ENCODE measurements at regions not wholly inside any gene's neighbourhood (a gene's known extent, or its start where the extent isn't known, plus 50 kb on each side); places are given as distances from the start of the nearest gene placed in this dataset.
A peak's percentile ranks its signal among the peaks of the same experiment; 100 is the strongest.

DNA sequence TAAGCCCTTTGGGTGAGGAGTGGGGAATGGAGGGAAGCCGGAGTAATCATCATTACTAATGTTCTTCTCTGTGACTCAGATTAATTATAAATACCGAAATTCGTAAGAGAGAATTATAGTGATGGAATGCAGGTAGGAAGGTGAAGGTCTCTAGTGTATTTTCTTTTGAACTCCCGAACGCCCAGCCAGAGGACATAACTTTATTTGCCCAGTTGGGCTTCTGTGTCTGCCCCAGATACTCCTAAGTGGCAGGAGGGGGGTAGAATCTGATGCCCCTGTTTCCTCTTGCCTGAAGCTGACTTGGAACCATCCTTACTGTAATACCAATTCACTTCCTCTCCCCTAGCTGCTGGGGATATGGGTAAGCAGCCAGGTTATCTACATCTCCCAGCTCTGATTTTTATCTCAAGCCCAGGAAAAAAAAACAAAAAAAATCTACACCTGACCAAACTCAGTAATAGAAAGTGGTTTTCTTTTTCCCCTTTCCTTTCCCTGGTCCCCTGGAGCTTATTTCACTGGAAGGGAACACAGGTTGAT, 84.4 kb upstream of the CISTR start:
- DNase-seq (ENCODE audit: low read depth) = no peak

GRCh38 chr12:53838978-53839377, 87.2 kb upstream of the CISTR start:
- DNase-seq (ENCODE audit: low read depth) = no peak

DNA sequence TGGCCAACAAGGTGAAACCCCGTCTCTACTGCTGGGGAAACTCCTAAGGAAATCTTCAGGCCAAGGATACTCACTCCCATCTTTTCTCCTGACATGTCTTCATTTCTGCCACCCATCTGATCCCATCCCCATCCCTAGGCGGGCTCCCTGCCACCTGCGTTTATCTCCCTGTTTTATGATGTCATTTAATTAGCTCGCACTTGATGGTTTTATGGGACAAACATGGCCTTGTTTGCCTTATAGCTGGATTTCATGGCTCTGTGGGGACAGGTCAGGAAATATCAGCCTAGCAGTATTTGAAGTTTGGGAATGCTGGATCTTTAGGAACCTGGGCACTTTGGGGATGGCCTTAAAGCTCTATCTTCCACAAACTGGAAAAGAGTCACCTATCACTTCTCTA, 88.5 kb upstream of the CISTR start:
- no peak for DNase-seq (ENCODE audit: low read depth)

DNA sequence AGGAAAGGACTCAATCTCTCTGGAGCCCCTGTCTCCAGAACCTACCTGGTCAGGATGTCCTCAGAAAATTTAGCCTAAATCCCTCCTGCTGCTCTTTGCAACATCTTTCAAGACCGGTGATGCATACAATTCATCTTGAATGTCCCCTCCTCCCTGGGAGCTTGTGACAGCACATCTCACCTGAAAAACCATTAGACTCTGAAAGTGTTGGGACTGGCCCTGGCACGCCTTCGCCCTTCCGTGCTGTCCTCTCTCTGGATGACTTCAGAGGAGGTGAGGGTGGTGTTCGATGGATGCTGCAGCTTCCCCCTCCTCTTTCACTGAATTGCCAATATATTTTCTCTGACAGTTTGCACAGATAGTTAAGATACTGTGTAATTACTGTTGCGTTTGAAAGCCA, 90.9 kb upstream of the CISTR start:
- DNase-seq (ENCODE audit: low read depth) = no peak

GRCh38 chr12:53843545-53843944, 91.8 kb upstream of the CISTR start:
- DNase-seq (ENCODE audit: low read depth) = no peak

GRCh38 chr12:53844994-53845844, 93.4 kb upstream of the HOXC13 start:
- peak; percentile 33 for DNase-seq (ENCODE audit: low read depth)

- no peak for DNase-seq (ENCODE audit: low read depth)
Measured at GRCh38 chr12:53845932-53846331, 92.7 kb upstream of the HOXC13 start.

- DNase-seq (ENCODE audit: low read depth) = no peak
Measured at GRCh38 chr12:53849113-53849512, 89.5 kb upstream of the HOXC13 start.

- no peak for DNase-seq (ENCODE audit: low read depth)
Measured at GRCh38 chr12:53849656-53850055, 89.0 kb upstream of the HOXC13 start.

DNA sequence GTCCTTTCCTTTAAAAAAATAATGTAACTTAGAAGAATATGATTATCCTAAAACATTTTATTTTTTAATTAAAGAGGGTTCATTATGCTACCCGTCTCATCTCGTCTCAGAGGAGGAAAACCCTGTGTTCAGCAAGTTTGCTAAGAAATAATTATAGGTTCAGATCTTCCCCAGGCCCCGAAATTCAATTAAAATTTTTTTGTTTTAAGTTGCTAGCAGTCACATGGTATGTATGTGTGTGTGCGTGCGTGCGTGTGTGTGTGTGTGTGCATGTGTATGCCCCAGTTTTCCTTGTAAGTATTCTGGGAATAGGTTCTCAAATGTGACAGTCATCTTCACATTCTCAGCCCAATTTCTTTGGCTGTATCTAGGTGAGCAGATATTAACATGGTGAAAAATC, 86.6 kb upstream of the HOXC13 start:
- DNase-seq (ENCODE audit: low read depth) = no peak

DNA sequence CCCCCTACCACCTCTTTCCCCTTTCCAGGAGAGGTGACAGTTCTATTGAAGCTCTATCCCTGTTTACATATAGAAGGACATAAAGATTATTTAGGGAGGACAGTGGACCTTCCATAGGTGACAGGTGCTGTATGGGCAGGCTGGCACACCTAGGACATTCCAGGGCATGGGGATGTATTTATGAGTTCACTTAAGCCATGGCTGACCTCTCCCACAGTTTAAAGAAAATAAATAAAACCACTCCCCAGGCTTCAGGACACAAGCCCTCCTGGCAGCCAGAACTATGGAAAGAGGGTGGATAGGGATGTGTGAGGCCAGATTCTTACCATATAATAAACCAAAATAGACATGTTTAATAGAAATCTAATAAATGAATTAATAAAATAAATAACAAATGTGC, 85.6 kb upstream of the HOXC13 start:
- DNase-seq (ENCODE audit: low read depth) = no peak

DNA sequence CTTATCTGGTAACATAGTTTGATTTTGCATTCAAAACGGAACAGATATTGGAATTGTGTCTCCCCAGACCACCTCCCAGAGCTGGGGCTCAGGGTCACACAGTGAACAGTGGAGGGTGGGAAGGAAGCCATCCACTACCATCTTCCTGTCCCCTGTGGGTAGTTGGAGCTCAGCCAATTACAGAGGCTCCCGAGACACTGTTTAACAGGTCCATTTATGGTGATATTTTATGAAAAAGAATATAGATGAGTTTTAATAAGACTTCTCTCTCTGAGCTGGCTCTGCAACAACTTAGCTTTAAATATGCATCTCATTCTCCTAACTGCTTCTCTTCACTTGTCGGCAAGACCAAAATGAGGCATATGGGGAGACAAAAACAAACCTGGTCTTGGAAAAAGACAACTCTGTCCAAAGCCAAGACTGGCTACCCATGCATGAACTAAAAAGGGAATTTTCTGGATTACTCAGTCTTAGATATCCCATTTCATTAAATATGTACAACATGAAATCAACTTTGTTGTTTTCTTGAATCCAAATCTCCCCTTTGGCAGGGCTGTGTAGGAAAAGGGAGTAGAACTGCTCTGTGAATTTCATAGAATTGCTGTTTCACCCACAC, 83.8 kb upstream of the HOXC13 start:
- DNase-seq (ENCODE audit: low read depth) = no peak

DNA sequence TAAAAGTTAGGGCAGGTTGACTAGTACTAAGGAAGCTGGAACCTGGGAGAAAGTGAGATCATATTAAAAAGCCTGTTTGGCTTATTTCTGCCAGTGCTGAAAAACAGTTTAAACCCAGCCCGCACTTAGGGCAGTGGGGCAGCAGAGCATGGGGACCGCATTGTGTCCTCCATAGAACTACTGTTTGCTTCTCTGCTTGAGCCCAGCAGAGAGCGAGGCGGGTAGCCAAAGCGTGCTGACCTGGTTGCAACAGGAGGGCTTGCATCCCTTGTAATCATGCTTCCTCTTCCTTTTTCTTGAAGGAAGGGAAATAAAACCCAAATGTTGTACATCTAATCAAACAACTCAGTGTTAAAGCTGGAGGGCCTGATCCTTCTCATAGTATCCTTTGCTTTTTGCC, 82.5 kb upstream of the HOXC13 start:
- no peak for DNase-seq (ENCODE audit: low read depth)

GRCh38 chr12:53857666-53858065, 81.0 kb upstream of the HOXC13 start:
- no peak for DNase-seq (ENCODE audit: low read depth)

GRCh38 chr12:53860426-53861345, 77.9 kb upstream of the HOXC13 start:
- no peak for DNase-seq (ENCODE audit: low read depth)

GRCh38 chr12:53862206-53862605, 76.4 kb upstream of the HOXC13 start:
- no peak for DNase-seq (ENCODE audit: low read depth)

- no peak for DNase-seq (ENCODE audit: low read depth)
Measured at GRCh38 chr12:53862831-53863230, 75.8 kb upstream of the HOXC13 start.

- DNase-seq (ENCODE audit: low read depth) = no peak
Measured at GRCh38 chr12:53866727-53867126, 71.9 kb upstream of the HOXC13 start.

GRCh38 chr12:53867216-53868012, 71.2 kb upstream of the HOXC13 start:
- DNase-seq (ENCODE audit: low read depth) = peak; percentile 27

GRCh38 chr12:53868511-53868986, 70.1 kb upstream of the HOXC13 start:
- DNase-seq (ENCODE audit: low read depth) = no peak

- no peak for DNase-seq (ENCODE audit: low read depth)
Measured at GRCh38 chr12:53869500-53869899, 69.1 kb upstream of the HOXC13 start.
